A549 (cell line): ENCODE measurements at regions not wholly inside any gene's neighbourhood (a gene's known extent, or its start where the extent isn't known, plus 50 kb on each side); places are given as distances from the start of the nearest gene placed in this dataset.

Experiments
- CTCF ChIP-seq: fragments of >200 bp; sonication (Bioruptor Twin); formaldehyde crosslinking; IDR thresholded peaks from 3 replicates; pipeline ENCODE4 v1.5.1; 2016
- EP300 ChIP-seq, 2 experiments: fragments of >200 bp; sonication (Bioruptor Twin); formaldehyde crosslinking; IDR thresholded peaks; 2 replicates in 1 of 2; 3 replicates in 1 of 2; pipeline ENCODE4 v1.6.1; 2016 to 2017
- HOXB13 ChIP-seq: fragments of 250-450 bp; sonication (Bioruptor Pico); IDR thresholded peaks from 2 replicates; pipeline ENCODE4 v1.5.0; 2020; ENCODE audit warnings: low read depth, mild to moderate bottlenecking, moderate library complexity
- MAX ChIP-seq: IDR thresholded peaks from 2 replicates; pipeline ENCODE4 v1.6.1; 2012
- PHF8 ChIP-seq: fragments of 200-600 bp; sonication (generic); IDR thresholded peaks from 2 replicates; pipeline ENCODE4 v1.6.1; 2016; ENCODE audit warnings: low read depth, mild to moderate bottlenecking, antibody characterized with exemption, moderate library complexity, borderline replicate concordance
- POLR2A ChIP-seq: IDR thresholded peaks from 2 replicates; pipeline ENCODE4 v1.6.1; 2012; ENCODE audit warnings: mild to moderate bottlenecking, low read length

GRCh38 chr13:111629926-111630325 is 309.5 kb downstream of the TEX29 start:
- TF ChIP-seq PHF8 = no peak
- no peak for TF ChIP-seq MAX
- no peak for TF ChIP-seq HOXB13 (CRISPR knock-in tag)
- TF ChIP-seq CTCF = no peak
- no peak for TF ChIP-seq EP300 (IDR thresholded peaks at IDR 0.05)
- no peak for TF ChIP-seq POLR2A
